ENCODE measurements at regions not wholly inside any gene's neighbourhood (a gene's known extent, or its start where the extent isn't known, plus 50 kb on each side); places are given as distances from the start of the nearest gene placed in this dataset.

DNA sequence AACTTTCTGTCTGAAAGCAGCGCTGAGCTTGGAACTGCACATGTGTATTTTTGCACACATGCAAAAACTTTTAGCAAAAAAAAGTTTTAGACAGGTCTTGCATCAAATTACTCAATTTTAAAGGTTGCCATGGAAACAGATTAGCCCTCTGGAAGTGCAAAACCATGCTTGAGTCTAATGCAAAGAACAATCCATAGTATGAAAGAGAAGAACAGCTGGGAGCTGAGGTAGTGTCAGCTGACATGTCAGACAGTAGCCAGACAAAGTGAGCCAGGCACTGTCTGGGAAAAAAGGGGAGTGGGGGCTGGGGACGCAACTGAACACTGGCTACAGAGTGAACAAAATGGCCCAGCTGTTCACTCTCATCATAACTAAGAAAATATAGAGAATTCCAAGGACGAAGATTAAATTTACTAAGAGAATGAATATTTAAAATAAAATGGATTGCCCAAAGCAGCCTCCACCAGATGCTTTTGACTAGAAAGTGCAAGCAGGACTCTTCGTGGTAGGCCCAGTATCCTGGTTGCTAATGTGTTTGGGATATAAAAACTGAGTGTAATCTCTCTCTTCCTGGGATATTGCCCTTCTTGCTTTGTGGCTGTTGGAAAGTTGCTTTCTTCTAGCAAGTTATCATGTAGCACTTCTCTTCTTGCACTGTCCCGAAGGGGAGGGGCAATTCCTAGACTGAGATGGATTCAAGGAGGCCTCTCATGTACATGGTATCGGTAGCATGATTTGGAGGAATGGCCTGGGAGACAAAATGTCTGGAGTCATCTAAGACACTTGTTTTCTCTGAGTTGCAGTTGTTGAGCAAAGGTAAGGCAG lies 434.1 kb upstream of the FAT3 start:
- Mint-ChIP-seq H3K4me3 (ENCODE audit: unreplicated experiment) (no peak overlapping the region), H3K9me3 (ENCODE audit: unreplicated experiment) (no peaks in the 10 kb centered on the region), H3K27ac (ENCODE audit: unreplicated experiment) (no peak overlapping the region)

GRCh38 chr11:91788764-91789163 lies 435.9 kb upstream of the FAT3 start:
- Mint-ChIP-seq H3K9me3 (ENCODE audit: unreplicated experiment) (peaks cover under 1% of the 10 kb centered on the region), H3K27ac (ENCODE audit: unreplicated experiment) (no peak overlapping the region), H3K27me3 (ENCODE audit: unreplicated experiment) (no peaks in the 10 kb centered on the region), H3K4me3 (ENCODE audit: unreplicated experiment) (no peak overlapping the region), H3K36me3 (ENCODE audit: low read depth, unreplicated experiment) (no peaks in the 10 kb centered on the region), H3K4me1 (ENCODE audit: unreplicated experiment) (peaks cover 5% of the 10 kb centered on the region)
- DNase-seq (ENCODE audit: low spot score) = no peak
- no peak for TF ChIP-seq CTCF (IDR thresholded peaks at IDR 0.05; ENCODE audit: unreplicated experiment)

More for the DNA sequence above, 434.1 kb upstream of the FAT3 start:
- peaks cover 5% of the 10 kb centered on the region for H3K4me1 Mint-ChIP-seq (ENCODE audit: unreplicated experiment)
- no peaks in the 10 kb centered on the region for H3K27me3 Mint-ChIP-seq (ENCODE audit: unreplicated experiment)
- no peak for DNase-seq (ENCODE audit: low spot score)
- TF ChIP-seq CTCF (IDR thresholded peaks at IDR 0.05; ENCODE audit: unreplicated experiment) = no peak
- H3K36me3 Mint-ChIP-seq (ENCODE audit: low read depth, unreplicated experiment) = no peaks in the 10 kb centered on the region

DNA sequence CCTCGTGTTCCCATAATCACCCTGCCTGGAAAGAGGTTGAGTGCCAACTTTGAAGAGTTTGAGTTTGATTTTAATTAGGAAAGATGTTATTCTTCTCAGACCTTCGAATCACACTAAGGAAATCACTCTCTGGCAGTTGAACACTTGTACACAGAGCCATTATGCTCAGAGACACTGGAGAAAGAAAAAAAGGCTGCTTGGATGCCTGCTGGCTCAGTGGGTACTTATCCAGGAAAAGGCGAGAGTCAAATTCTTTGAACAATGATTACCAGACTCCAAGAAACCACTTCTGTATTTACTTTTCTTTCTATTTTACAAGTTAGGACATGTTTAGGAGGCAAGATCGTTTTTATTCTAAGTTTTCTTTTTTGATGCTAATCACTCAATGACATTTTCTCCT lies 438.5 kb upstream of the FAT3 start:
- H3K4me1 Mint-ChIP-seq (ENCODE audit: unreplicated experiment) = no peaks in the 10 kb centered on the region
- H3K9me3 Mint-ChIP-seq (ENCODE audit: unreplicated experiment) = peaks cover 9% of the 10 kb centered on the region
- DNase-seq (ENCODE audit: low spot score) = no peak
- no peaks in the 10 kb centered on the region for H3K27me3 Mint-ChIP-seq (ENCODE audit: unreplicated experiment)
- H3K27ac Mint-ChIP-seq (ENCODE audit: unreplicated experiment) = no peak overlapping the region
- H3K4me3 Mint-ChIP-seq (ENCODE audit: unreplicated experiment) = no peak overlapping the region
- H3K36me3 Mint-ChIP-seq (ENCODE audit: low read depth, unreplicated experiment) = peaks cover 4% of the 10 kb centered on the region
- no peak for TF ChIP-seq CTCF (IDR thresholded peaks at IDR 0.05; ENCODE audit: unreplicated experiment)

DNA sequence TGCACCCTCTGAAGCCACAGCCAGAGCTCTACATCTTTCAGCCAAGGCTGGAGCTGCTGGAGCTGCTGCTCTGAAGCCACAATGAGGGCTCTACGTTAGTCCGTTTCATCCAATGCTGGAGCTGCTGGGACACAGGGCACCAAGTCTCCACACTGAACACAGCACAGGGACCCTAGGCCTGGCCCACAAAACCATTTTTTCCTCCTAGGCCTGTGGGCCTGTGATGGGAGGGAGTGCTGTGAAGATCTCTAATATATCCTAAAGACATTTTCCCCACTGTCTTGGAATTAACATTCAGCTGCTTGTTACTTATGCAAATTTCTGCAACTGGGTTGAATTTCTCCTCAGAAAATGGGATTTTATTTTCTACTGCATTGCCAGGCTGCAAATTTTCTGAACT lies 441.4 kb upstream of the FAT3 start:
- TF ChIP-seq CTCF (IDR thresholded peaks at IDR 0.05; ENCODE audit: unreplicated experiment) = no peak
- no peak overlapping the region for H3K27ac Mint-ChIP-seq (ENCODE audit: unreplicated experiment)
- H3K4me3 Mint-ChIP-seq (ENCODE audit: unreplicated experiment) = no peak overlapping the region
- H3K36me3 Mint-ChIP-seq (ENCODE audit: low read depth, unreplicated experiment) = peaks cover 4% of the 10 kb centered on the region
- H3K9me3 Mint-ChIP-seq (ENCODE audit: unreplicated experiment) = peaks cover 9% of the 10 kb centered on the region
- H3K4me1 Mint-ChIP-seq (ENCODE audit: unreplicated experiment) = no peaks in the 10 kb centered on the region
- H3K27me3 Mint-ChIP-seq (ENCODE audit: unreplicated experiment) = no peaks in the 10 kb centered on the region
- DNase-seq (ENCODE audit: low spot score) = no peak

- no peaks in the 10 kb centered on the region for H3K27me3 Mint-ChIP-seq (ENCODE audit: unreplicated experiment)
- H3K36me3 Mint-ChIP-seq (ENCODE audit: low read depth, unreplicated experiment) = peaks cover 4% of the 10 kb centered on the region
- no peak for TF ChIP-seq CTCF (IDR thresholded peaks at IDR 0.05; ENCODE audit: unreplicated experiment)
- H3K9me3 Mint-ChIP-seq (ENCODE audit: unreplicated experiment) = peaks cover 9% of the 10 kb centered on the region
- H3K4me3 Mint-ChIP-seq (ENCODE audit: unreplicated experiment) = no peak overlapping the region
- DNase-seq (ENCODE audit: low spot score) = no peak
- H3K4me1 Mint-ChIP-seq (ENCODE audit: unreplicated experiment) = no peaks in the 10 kb centered on the region
- H3K27ac Mint-ChIP-seq (ENCODE audit: unreplicated experiment) = no peak overlapping the region
These were observed 445.9 kb upstream of the FAT3 start for GRCh38 chr11:91778758-91779157.
